NB4 (cell line): ENCODE measurements at regions not wholly inside any gene's neighbourhood (a gene's known extent, or its start where the extent isn't known, plus 50 kb on each side); places are given as distances from the start of the nearest gene placed in this dataset.

Experiments
- DNase-seq: peaks from one replicate; pipeline ENCODE4 v3.0.0; 2010; ENCODE audit warnings: low read depth
- H3K4me3 ChIP-seq: one replicate; pipeline ENCODE4 v1.5.1; 2011; ENCODE audit warnings: mild to moderate bottlenecking, low read depth, low read length, moderate library complexity
- CTCF ChIP-seq: IDR thresholded peaks from one replicate; pipeline ENCODE4 v1.5.1; 2012; ENCODE audit warnings: low read depth, low read length
- MYC ChIP-seq: IDR thresholded peaks from 2 replicates; pipeline ENCODE4 v1.6.1; 2011; ENCODE audit warnings: low read depth, low read length
- POLR2A ChIP-seq: IDR thresholded peaks from 2 replicates; pipeline ENCODE4 v1.6.1; 2011; ENCODE audit warnings: mild to moderate bottlenecking; ENCODE audit not compliant: insufficient read length; ENCODE audit errors: extremely low read depth
- TF ChIP-seq, protein P1 (sequence below): IDR thresholded peaks from 2 replicates; pipeline ENCODE4 v1.6.1; 2011; ENCODE audit warnings: low read depth, low read length

DNA sequence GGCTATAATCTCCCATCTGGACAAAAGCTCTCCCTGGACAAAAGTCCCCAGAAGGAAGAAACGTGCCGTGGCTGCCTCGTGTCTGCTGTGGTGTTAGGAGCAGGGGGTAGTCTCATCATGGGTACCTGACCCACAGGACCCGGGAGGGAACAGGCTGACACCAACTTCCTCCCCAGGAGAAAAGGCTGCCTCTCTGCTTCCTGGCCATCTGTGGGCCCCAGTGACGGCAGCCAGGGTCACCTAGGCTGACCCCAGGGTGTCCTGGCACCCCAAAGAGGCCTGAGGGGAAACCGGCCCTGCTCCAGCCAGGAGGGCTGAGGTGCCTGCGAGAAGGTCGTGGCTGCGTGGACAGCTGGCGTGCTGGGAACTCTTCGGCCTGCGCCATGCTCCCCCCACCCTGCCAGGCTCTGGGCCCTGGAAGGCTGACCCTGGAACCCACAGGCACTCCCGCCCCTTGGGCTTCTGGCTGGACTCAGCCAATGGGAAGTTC, 133.9 kb downstream of the RFLNA start:
- DNase-seq = peak; percentile 75
- no peak overlapping the region for H3K4me3 ChIP-seq
- TF ChIP-seq, protein P1, sequence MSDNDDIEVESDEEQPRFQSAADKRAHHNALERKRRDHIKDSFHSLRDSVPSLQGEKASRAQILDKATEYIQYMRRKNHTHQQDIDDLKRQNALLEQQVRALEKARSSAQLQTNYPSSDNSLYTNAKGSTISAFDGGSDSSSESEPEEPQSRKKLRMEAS = no peak
- no peak; the same call in 1 of the 2 replicates for TF ChIP-seq MYC
- no peak for TF ChIP-seq CTCF
- TF ChIP-seq POLR2A = no peak

DNA sequence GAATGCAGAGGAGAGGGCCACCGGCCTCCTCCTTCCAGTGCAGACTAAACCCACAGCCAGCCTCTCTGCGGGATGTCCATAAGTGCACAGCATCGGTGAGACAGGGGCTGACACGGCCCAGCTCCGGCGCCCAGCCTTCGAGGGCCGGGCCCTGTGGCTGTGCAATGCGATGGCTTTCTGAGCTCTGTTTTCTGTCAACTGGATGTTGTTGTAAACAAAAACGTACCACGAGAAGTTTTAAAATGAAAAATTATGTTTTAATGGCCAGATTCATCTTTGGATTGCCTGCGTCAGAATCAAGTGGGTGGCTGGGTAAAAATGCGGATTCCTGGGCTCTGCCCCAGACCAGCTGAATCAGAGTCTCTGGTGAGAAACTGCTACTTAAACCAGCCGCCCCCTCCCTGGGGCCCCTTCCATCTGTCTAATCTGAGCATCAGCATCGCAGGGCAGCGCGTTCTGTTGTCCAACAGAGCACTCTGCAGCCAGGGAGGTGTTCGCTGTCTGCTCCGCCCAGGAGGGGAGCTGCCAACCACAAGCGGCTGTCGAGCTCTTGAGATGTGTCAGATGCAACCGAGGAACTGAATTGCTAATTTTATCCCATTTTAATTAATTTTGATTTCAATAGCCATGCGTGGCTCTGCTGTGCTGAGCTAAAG, 133.4 kb downstream of the RFLNA start:
- DNase-seq = peak; percentile 89
- TF ChIP-seq POLR2A = no peak
- TF ChIP-seq MYC = no peak; the same call in 1 of the 2 replicates
- TF ChIP-seq, protein P1 = no peak
- TF ChIP-seq CTCF = no peak
- H3K4me3 ChIP-seq = no peak overlapping the region

- TF ChIP-seq, protein P1 = no peak
- TF ChIP-seq CTCF (no peak), MYC (no peak), POLR2A (no peak)
- DNase-seq = no peak
- H3K4me3 ChIP-seq = no peak overlapping the region
Observed at GRCh38 chr12:124426594-124427555, 132.0 kb downstream of the RFLNA start.

DNA sequence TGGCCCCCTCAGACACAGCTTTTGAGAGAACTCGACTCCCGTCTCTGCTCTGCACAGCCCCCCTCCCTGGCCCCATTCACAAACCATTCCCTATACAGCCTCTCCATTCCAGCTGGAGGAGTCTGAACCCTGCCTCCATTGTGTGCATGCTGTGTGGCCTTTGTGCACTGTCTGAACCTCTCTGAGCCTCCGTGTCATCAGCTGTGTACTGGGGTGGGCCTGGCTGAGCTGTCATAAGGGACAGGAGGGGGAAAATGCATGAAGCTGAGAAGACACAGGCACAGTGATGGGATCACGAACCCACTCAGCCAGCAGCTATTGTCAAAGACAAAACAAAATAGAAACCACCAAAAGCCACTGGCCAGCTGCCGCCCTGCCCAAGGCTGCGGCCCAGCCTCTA, 130.8 kb downstream of the RFLNA start:
- no peak for DNase-seq
- TF ChIP-seq, protein P1 = no peak
- TF ChIP-seq CTCF (no peak), POLR2A (no peak), MYC (no peak)
- H3K4me3 ChIP-seq = no peak overlapping the region

DNA sequence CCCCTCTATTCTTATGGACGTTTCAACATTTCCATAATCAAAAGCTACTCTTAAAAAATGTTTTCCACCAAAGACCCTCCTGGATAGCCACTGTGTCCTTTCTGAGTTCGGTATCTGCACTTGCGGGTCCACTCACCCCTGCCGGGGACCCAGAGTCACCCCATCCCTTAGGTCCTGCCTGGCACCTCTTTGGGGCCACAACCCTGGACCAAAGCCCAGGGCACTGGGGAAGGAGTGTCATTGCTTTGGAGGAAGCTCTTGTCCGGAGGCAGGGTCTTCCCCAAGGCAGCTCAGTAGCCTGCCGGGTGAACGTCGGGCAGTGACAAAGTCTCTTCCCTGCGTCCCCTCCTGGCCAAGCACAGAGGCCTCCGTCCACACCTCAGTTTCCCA, 129.6 kb downstream of the RFLNA start:
- DNase-seq = no peak
- H3K4me3 ChIP-seq = no peak overlapping the region
- TF ChIP-seq, protein P1 = no peak
- TF ChIP-seq CTCF (no peak), MYC (no peak), POLR2A (no peak)
